ENCODE measurements at regions not wholly inside any gene's neighbourhood (a gene's known extent, or its start where the extent isn't known, plus 50 kb on each side); places are given as distances from the start of the nearest gene placed in this dataset.

DNA sequence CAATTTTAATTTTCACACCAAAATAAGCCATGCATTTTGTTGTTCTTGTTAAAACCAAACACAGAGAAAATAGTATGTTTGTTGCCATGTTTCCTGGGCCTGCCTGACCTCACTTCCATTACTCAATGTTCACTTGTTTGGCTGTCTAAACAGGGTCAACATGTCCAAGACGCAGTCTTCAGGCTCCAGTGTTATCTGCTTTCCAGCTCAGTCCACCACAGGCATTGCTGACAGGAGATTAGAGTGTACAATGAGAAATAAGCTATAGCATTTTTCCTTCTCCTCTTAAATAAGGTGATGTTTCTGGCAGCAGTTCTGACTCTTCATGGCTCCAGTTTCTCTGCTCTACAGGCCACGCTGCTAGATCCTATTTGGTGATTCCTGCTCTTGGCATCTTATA, 1030.5 kb downstream of the KCNT2 start:
- Histone ChIP-seq H3K9me2 (replicated peaks; ENCODE audit: low read depth, low read length) (no peaks in the 10 kb centered on the region), H3F3A (ENCODE audit: low read depth) (no peaks in the 10 kb centered on the region), H3K27me3 (ENCODE audit: insufficient read depth, low read length, poor library complexity, severe bottlenecking) (no peaks in the 10 kb centered on the region), H3K9me3 (ENCODE audit: insufficient read depth, low read depth, low read length) (no peaks in the 10 kb centered on the region), H4K20me1 (ENCODE audit: insufficient read depth, low read length, poor library complexity, severe bottlenecking) (no peaks in the 10 kb centered on the region), H3K36me3 (ENCODE audit: insufficient read depth, low read length) (no peaks in the 10 kb centered on the region), H3K9ac (ENCODE audit: low read depth, low read length, poor library complexity, severe bottlenecking) (no peak overlapping the region), H3K4me1 (ENCODE audit: insufficient read depth, low read length, poor library complexity, severe bottlenecking) (no peaks in the 10 kb centered on the region), H3K4me3 (ENCODE audit: low read length, poor library complexity, severe bottlenecking) (no peak overlapping the region), H3K4me2 (ENCODE audit: low read depth, low read length, poor library complexity, severe bottlenecking) (no peak overlapping the region), H3K79me2 (ENCODE audit: insufficient read depth, low read length) (no peaks in the 10 kb centered on the region), H2AFZ (ENCODE audit: low read length) (no peak overlapping the region)
- TF ChIP-seq, protein P1, sequence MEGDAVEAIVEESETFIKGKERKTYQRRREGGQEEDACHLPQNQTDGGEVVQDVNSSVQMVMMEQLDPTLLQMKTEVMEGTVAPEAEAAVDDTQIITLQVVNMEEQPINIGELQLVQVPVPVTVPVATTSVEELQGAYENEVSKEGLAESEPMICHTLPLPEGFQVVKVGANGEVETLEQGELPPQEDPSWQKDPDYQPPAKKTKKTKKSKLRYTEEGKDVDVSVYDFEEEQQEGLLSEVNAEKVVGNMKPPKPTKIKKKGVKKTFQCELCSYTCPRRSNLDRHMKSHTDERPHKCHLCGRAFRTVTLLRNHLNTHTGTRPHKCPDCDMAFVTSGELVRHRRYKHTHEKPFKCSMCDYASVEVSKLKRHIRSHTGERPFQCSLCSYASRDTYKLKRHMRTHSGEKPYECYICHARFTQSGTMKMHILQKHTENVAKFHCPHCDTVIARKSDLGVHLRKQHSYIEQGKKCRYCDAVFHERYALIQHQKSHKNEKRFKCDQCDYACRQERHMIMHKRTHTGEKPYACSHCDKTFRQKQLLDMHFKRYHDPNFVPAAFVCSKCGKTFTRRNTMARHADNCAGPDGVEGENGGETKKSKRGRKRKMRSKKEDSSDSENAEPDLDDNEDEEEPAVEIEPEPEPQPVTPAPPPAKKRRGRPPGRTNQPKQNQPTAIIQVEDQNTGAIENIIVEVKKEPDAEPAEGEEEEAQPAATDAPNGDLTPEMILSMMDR (conservative IDR thresholded peaks at IDR 0.05; ENCODE audit: low read length), result no peak
- TF ChIP-seq EZH2phosphoT487 (IDR thresholded peaks at IDR 0.05; ENCODE audit: borderline replicate concordance), result no peak

DNA sequence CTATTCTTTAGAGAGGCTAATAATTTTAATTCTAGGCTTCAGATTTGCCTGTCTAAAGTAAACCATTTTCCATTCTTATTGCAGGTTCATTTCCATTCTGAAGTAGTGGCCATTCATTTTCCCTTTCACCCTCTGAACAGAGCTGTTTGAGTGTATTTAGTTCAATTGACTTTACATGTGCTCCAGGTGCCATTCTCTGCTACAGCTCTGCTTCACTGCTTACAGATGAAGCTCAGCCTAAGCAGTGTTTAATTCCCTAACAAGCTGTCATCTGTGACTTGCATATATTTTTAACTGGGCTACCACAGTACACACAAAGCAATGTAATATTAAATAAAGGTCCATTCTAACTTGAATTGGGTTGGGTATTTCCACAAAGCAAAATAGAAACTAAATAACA, 1031.6 kb downstream of the KCNT2 start:
- no peaks in the 10 kb centered on the region for H3K36me3 ChIP-seq (ENCODE audit: insufficient read depth, low read length)
- H3K4me1 ChIP-seq (ENCODE audit: insufficient read depth, low read length, poor library complexity, severe bottlenecking), result no peaks in the 10 kb centered on the region
- no peak overlapping the region for H3K4me2 ChIP-seq (ENCODE audit: low read depth, low read length, poor library complexity, severe bottlenecking)
- TF ChIP-seq, protein P1 (conservative IDR thresholded peaks at IDR 0.05; ENCODE audit: low read length), result no peak
- TF ChIP-seq EZH2phosphoT487 (IDR thresholded peaks at IDR 0.05; ENCODE audit: borderline replicate concordance), result no peak
- H3K4me3 ChIP-seq (ENCODE audit: low read length, poor library complexity, severe bottlenecking), result no peak overlapping the region
- no peaks in the 10 kb centered on the region for H3K9me2 ChIP-seq (replicated peaks; ENCODE audit: low read depth, low read length)
- H3K9ac ChIP-seq (ENCODE audit: low read depth, low read length, poor library complexity, severe bottlenecking), result no peak overlapping the region
- H3F3A ChIP-seq (ENCODE audit: low read depth), result no peaks in the 10 kb centered on the region
- H3K79me2 ChIP-seq (ENCODE audit: insufficient read depth, low read length), result no peaks in the 10 kb centered on the region
- H2AFZ ChIP-seq (ENCODE audit: low read length), result no peak overlapping the region
- H3K27me3 ChIP-seq (ENCODE audit: insufficient read depth, low read length, poor library complexity, severe bottlenecking), result no peaks in the 10 kb centered on the region
- H4K20me1 ChIP-seq (ENCODE audit: insufficient read depth, low read length, poor library complexity, severe bottlenecking), result no peaks in the 10 kb centered on the region
- no peaks in the 10 kb centered on the region for H3K9me3 ChIP-seq (ENCODE audit: insufficient read depth, low read depth, low read length)

DNA sequence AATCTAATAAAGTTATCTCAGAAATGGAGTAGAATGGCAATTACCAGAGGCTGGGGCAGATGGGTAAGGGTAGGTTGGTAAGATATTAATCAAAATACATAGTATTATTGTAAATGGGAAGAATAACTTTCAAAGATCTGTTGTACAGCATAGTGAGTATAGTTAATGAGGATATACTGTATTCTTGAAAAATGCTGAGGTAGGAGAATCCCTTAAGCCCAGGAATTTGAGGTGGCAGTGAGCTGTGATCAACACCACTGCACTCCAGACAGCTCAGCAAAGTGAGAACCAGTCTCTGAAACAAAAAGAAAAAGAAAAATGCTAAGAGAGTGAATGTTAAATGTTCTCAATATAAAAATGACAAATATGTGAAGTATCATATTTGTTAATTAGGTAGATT, 1033.7 kb downstream of the KCNT2 start:
- no peaks in the 10 kb centered on the region for H3K9me2 ChIP-seq (replicated peaks; ENCODE audit: low read depth, low read length)
- H3K9me3 ChIP-seq (ENCODE audit: insufficient read depth, low read depth, low read length), result no peaks in the 10 kb centered on the region
- no peaks in the 10 kb centered on the region for H3K79me2 ChIP-seq (ENCODE audit: insufficient read depth, low read length)
- no peaks in the 10 kb centered on the region for H3K36me3 ChIP-seq (ENCODE audit: insufficient read depth, low read length)
- H3K4me2 ChIP-seq (ENCODE audit: low read depth, low read length, poor library complexity, severe bottlenecking), result no peak overlapping the region
- no peak overlapping the region for H3K9ac ChIP-seq (ENCODE audit: low read depth, low read length, poor library complexity, severe bottlenecking)
- no peaks in the 10 kb centered on the region for H3F3A ChIP-seq (ENCODE audit: low read depth)
- no peak overlapping the region for H2AFZ ChIP-seq (ENCODE audit: low read length)
- no peaks in the 10 kb centered on the region for H3K4me1 ChIP-seq (ENCODE audit: insufficient read depth, low read length, poor library complexity, severe bottlenecking)
- no peak overlapping the region for H3K4me3 ChIP-seq (ENCODE audit: low read length, poor library complexity, severe bottlenecking)
- TF ChIP-seq, protein P1 (conservative IDR thresholded peaks at IDR 0.05; ENCODE audit: low read length), result no peak
- no peak for TF ChIP-seq EZH2phosphoT487 (IDR thresholded peaks at IDR 0.05; ENCODE audit: borderline replicate concordance)
- no peaks in the 10 kb centered on the region for H4K20me1 ChIP-seq (ENCODE audit: insufficient read depth, low read length, poor library complexity, severe bottlenecking)
- no peaks in the 10 kb centered on the region for H3K27me3 ChIP-seq (ENCODE audit: insufficient read depth, low read length, poor library complexity, severe bottlenecking)

Data from Loucy (cell line).